IPS DF 19.7 (cell line): ENCODE measurements at regions not wholly inside any gene's neighbourhood (a gene's known extent, or its start where the extent isn't known, plus 50 kb on each side); places are given as distances from the start of the nearest gene placed in this dataset.
"Not testable (repeated sequence)": the region's sequence is repeated elsewhere in the genome, so short reads cannot be mapped to it uniquely, and the experiment has no call there.

ENCODE experiments used
- DNase-seq: peaks from one replicate; pipeline ENCODE4 v3.0.0-alpha.2; 2013; ENCODE audit warnings: low read depth, low spot score

GRCh38 chr7:150193866-150194265 lies 129.3 kb upstream of the LRRC61 start:
- DNase-seq, result not testable (repeated sequence)
